ENCODE measurements at regions not wholly inside any gene's neighbourhood (a gene's known extent, or its start where the extent isn't known, plus 50 kb on each side); places are given as distances from the start of the nearest gene placed in this dataset.
"Not testable (repeated sequence)": the region's sequence is repeated elsewhere in the genome, so short reads cannot be mapped to it uniquely, and the experiment has no call there.

- DNase-seq, result no peak
Measured at GRCh38 chr1:102365071-102365470, 368.3 kb upstream of the OLFM3 start.

DNA sequence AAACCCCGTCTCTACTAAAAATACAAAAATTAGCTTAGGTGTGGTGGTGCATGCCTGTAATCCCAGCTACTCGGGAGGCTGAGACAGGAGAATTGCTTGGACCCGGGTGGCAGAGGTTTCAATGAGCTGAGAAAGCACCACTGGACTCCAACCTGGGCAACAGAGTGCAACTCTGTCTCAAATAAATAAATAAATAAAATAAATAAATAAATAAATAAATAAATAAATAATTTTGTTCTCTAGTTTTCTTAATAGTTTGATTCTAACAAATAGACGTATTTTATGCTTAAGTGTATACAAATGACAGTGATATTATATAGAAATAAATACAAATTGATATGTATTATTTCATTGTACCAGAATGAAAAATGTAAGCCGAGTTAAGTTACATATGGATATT, 339.9 kb upstream of the OLFM3 start:
- no peak for DNase-seq

DNA sequence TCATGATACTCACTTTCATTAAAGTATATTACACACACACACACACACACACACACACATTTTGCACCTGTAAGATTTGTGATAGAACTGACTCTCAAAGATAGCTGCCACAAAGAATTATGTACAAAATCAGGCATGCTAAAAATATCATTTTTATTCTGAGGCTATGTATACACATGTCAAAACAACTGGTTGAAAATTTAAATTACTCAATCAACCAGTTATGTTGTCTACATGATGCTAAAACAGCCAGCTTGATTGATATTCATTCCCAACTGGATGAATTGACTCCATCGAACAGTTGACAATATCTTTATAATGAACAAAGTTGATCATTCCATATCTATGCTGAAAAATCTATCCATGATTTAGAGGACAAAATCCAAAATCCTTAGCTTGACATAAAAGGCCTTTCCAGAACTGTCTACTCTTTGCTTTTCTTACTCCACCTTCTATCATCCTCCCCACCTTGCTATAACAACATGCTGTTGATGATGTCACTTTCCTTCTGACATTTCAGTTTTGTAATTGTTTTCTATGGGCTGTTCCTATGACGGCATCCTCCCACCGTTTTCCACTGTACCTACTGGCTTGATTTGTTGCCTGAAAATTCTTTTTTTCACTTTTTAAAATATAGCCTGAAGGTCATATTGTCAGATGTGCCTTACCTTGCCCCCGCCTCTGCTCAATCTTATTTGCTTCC, 321.5 kb upstream of the OLFM3 start:
- no peak for DNase-seq

- DNase-seq, result no peak
Measured at GRCh38 chr1:102315096-102315495, 318.4 kb upstream of the OLFM3 start.

DNA sequence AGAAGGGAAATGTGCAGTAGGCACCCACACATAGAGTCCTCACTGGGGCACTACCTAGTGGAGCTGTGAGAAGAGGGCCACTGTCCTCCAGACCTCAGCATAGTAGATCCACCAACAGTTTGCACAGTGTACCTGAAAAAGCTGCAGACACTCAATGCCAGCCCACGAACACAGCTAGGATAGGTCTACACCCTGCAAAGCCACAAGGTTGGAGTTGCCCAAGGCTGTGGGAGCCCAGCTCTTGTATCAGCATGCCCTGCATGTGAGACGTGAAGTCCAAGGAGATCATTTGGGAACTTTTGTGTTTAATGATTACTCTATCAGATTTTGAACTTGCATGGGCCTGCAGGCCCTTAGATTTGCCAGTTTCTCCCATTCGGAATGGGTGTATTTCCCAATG, 299.4 kb upstream of the OLFM3 start:
- no peak for DNase-seq

- DNase-seq, result no peak
Measured at GRCh38 chr1:102282955-102283354, 286.2 kb upstream of the OLFM3 start.

DNA sequence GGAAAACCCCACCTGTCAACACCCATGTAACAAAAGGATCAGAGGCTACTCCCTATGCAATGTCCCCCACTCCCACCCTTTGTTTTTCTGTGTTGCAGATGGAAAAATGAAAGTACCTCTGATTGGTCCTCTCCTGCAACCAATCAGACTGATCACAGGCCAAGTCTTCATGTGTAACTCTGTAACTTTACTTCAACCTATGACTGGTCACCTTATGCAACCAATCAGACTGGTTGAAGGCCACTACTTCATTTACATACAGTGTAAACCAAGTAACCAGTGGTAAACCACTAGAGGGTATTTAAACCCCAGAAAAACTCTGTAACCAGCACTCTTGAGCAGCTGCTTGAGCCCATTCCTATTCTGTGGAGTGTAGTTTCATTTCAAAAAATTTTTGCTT, 266.3 kb upstream of the OLFM3 start:
- no peak for DNase-seq

GRCh38 chr1:102252731-102253505, 256.2 kb upstream of the OLFM3 start:
- DNase-seq, result no peak

- no peak for DNase-seq
Measured at GRCh38 chr1:102241431-102242338, 245.0 kb upstream of the OLFM3 start.

DNA sequence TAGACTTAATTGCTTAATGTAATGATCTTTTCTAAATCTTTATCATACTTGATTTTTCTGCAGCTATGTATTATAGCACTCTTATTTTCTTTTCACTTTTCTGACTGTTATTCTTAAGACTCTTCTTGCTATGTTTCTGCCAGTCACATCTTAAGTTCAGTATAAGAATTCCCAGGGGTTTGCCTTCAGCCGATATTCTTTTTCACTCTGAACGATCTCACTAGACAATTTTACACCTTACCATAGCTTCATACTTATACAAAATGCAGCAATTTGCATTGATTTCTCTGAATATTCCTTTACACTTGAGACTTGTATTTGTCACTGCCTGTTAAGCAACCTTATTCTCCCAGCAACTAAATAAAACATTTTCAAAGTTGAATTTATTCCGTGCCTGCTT, 242.5 kb upstream of the OLFM3 start:
- no peak for DNase-seq

- DNase-seq, result no peak
Measured at GRCh38 chr1:102234753-102235359, 238.1 kb upstream of the OLFM3 start.

- no peak for DNase-seq
Measured at GRCh38 chr1:102219463-102219862, 222.7 kb upstream of the OLFM3 start.

- not testable (repeated sequence) for DNase-seq
Measured at GRCh38 chr1:102210891-102211290, 214.2 kb upstream of the OLFM3 start.

DNA sequence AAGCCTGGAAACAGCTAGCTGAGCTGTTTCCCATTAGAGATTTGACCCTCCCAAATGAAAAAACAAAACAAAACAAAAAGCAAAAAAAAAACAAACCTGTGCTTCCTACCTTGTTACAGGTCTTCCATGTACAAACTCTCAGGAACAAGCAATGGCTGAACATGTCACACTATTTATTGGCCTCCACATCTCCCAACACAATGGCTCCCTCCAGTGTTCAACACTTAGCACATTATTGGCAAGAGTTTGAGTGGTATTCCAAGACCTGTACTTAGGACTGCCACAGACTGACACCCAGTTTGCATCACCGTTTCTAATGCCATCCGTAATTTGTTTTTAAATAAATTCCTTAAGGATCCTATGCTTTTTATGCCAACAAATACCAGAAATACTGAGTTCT, 195.0 kb upstream of the OLFM3 start:
- DNase-seq, result no peak

DNA sequence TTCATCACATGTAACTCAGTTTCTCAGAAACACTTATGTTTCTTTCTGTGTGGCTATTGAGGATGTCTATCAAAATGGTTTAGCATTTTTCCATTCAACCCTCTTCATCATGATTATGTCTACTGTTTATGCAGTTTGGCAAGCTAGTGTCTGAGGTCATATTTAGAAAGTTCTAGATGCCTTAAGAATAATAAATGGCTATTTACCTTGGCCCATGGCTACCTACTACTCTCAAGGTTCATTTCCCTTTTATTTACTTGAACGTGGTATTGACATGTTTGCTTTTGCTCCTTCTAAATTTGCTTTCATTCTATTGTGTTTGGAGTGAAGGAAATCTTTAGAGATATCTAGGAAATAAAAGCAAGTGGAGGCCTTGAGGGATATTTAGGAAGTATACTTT, 193.7 kb upstream of the OLFM3 start:
- DNase-seq, result no peak

- DNase-seq, result no peak
Measured at GRCh38 chr1:102186536-102186935, 189.8 kb upstream of the OLFM3 start.

DNA sequence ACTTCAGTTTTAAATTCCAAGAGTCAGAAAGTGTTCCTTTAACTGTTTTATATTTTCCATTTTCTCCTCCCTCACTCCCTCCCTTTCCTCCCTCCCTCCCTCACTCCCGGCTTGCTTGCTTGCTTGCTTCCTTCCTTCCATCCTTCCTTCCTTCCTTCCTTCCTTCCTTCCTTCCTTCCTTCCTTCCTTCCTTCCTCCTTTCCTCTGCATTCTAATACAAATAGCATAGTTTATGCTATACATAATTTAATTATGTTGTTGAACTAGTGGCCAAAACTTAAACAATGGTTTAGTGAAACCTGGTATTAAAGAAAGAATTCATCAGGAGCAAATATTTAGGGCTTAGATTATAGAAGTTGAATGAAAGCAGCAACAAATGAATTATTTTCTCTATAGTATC, 188.5 kb upstream of the OLFM3 start:
- DNase-seq, result no peak

DNA sequence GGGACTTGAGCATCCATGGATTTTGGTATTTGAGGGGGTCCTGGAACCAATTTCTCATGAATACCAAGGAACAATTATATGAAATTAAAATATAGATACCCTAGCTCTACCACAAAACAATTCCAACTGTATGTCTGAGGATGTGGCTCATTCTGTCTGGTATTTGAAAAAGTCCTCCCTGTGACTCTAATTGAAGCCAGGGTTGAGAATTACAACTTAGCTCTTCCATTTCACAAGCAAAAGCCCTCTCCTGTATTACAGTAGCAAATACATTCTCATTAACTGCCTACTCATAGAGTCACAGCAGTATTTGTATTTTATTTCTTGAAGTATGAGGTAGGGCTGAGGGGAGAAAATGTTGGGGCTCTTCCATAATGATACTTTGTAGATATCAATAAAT, 187.8 kb upstream of the OLFM3 start:
- DNase-seq, result no peak

DNA sequence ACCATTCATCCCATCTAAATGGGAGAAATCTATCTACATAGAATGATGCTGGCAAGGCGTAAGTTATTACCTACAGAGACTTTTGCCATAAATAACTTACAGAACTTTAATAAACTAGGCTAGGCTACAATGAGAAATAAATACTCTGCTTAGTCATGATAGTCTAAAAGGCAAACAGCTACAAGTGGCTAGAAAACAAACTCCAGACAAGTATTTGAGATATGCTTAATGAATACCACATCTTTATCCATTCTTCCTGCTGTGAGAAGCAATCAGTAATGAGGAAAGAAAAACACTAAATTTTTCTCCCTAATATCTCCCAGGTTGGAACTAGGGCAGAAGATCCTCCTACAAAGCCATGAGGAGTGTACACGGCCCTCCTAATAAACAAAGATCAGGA, 187.0 kb upstream of the OLFM3 start:
- no peak for DNase-seq

DNA sequence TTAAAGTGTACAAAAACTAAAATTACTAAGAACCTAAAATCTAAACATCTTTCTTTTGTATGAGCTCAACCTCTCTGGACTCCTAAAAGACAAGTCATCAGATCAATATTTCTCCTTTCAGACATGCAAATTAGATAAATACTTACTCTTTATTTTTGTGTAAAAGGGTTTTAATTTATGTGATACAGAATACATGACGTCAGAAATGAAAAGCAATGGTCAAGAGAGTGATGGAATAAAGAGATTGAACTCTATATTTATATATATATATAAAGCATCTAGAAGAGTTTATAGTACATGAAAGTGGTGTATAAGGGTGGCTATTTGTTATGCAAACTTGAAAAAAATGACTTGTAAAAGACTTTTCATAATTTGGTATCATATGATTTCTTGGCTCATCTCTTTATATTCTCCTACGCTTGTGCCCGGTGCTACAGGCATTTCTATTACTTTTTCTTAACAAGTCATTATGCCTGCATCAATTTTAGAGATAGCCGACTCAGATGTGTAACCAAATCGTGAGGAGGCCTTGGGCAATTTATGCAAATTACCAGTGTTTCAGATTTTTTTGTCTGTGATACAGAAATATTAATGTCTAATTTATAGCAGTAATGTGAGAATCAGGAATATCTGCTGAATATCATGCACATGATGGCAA, 186.0 kb upstream of the OLFM3 start:
- DNase-seq, result no peak

DNA sequence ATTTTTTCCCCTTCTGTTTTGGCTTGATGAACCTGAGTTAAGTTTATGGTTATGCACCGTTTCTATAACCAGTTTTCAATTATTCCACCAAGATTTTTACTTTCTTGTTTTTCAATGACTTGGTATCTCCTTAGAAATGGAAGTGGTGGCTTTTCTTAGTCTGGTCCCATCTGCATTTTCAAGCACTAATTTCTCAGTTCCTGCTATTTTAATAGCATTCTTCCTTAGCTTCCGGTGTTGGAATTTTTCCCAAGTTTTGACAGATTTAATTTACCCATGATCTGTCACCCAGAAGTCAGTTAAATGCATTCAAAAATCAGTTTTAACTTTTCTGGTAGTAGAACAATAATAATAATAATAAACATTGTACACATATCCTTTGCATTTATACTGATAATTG, 184.6 kb upstream of the OLFM3 start:
- no peak for DNase-seq

DNA sequence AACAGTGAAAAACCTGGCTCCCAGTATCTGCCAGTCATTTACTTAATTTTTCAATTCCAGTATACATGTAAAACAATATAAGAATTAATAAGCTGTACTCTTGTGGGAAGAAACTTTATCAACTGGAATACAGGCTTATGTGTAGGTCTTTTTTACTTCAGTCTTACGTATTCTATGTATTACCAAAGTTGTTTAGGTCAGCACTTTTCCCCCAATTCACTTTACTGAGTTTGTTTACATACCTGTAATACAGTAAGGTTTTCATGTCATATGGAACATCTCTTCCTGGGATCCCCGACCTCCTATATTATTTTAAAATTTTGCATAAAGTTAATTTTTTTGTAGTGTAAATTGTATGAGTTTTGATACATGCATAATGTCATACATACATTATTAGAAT, 181.8 kb upstream of the OLFM3 start:
- no peak for DNase-seq
